CD14-positive monocyte (primary cell): ENCODE measurements at regions not wholly inside any gene's neighbourhood (a gene's known extent, or its start where the extent isn't known, plus 50 kb on each side); places are given as distances from the start of the nearest gene placed in this dataset.
A peak's percentile ranks its signal among the peaks of the same experiment; 100 is the strongest.

Experiments used
- DNase-seq, 3 donors: peaks; one replicate each; pipeline ENCODE4 v3.0.0-alpha.2; 2011 to 2022
- H2AFZ ChIP-seq: 2 replicates; pipeline ENCODE4 v1.6.0; 2012; ENCODE audit warnings: mild to moderate bottlenecking, low read depth, low read length, inconsistent platforms; ENCODE audit not compliant: insufficient read depth, poor library complexity, severe bottlenecking
- H3K27ac ChIP-seq, 2 donors: 1 replicate in 1 of 2; 2 replicates in 1 of 2; pipeline ENCODE4 v1.5.1; 2012 to 2013; ENCODE audit warnings: low read length in 2 of 2, control low read depth in 1 of 2, inconsistent platforms in 1 of 2, low read depth in 1 of 2, mild to moderate bottlenecking in 1 of 2
- H3K27me3 ChIP-seq, 2 donors: one replicate each; pipeline versions ENCODE4 v1.6.0 to v1.6.1; 2011 to 2013; ENCODE audit warnings: low read length in 2 of 2; ENCODE audit not compliant: control insufficient read depth in 2 of 2, insufficient read depth in 2 of 2
- H3K36me3 ChIP-seq, 2 donors: replicated peaks in 1 of 2; 1 replicate in 1 of 2; 2 replicates in 1 of 2; pipeline versions ENCODE4 v1.5.1 to v1.6.1; 2012 to 2013; ENCODE audit warnings: low read length in 2 of 2, control low read depth in 1 of 2, inconsistent platforms in 1 of 2, mild to moderate bottlenecking in 1 of 2; ENCODE audit not compliant: insufficient read depth in 2 of 2, control insufficient read depth in 1 of 2
- H3K4me1 ChIP-seq, 2 donors: 1 replicate in 1 of 2; 2 replicates in 1 of 2; pipeline versions ENCODE4 v1.5.1 to v1.6.1; 2012 to 2013; ENCODE audit warnings: low read length in 2 of 2, control low read depth in 1 of 2, inconsistent platforms in 1 of 2, mild to moderate bottlenecking in 1 of 2, moderate library complexity in 1 of 2; ENCODE audit not compliant: insufficient read depth in 2 of 2, control insufficient read depth in 1 of 2
- H3K4me2 ChIP-seq: replicated peaks from 2 replicates; pipeline ENCODE3; 2012; ENCODE audit warnings: low read length, moderate library complexity, mild to moderate bottlenecking; ENCODE audit not compliant: poor library complexity, severe bottlenecking; ENCODE audit errors: extremely low read depth
- H3K4me3 ChIP-seq, 3 experiments: fragments of 200-600 bp in 1 of 3; sonication (generic) in 1 of 3; replicated peaks in 1 of 3; 1 replicate in 2 of 3; 2 replicates in 1 of 3; pipeline ENCODE4 v1.5.1; 2011 to 2013; ENCODE audit warnings: low read length in 3 of 3, mild to moderate bottlenecking in 3 of 3, control low read depth in 2 of 3, low read depth in 2 of 3, inconsistent platforms in 1 of 3, moderate library complexity in 1 of 3
- H3K79me2 ChIP-seq: 2 replicates; pipeline ENCODE4 v1.6.0; 2012; ENCODE audit warnings: mild to moderate bottlenecking, control low read depth, inconsistent platforms, low read length, moderate library complexity; ENCODE audit not compliant: insufficient read depth
- H3K9ac ChIP-seq: 2 replicates; pipeline ENCODE4 v1.6.0; 2017; ENCODE audit warnings: low read length, mild to moderate bottlenecking; ENCODE audit not compliant: insufficient read depth, poor library complexity, severe bottlenecking
- H3K9me3 ChIP-seq, 2 donors: replicated peaks in 1 of 2; 1 replicate in 1 of 2; 2 replicates in 1 of 2; pipeline versions ENCODE4 v1.5.1 to v1.6.1; 2012 to 2013; ENCODE audit warnings: low read length in 2 of 2, control low read depth in 1 of 2; ENCODE audit not compliant: control insufficient read depth in 1 of 2, insufficient read depth in 1 of 2
- H4K20me1 ChIP-seq: 2 replicates; pipeline ENCODE4 v1.6.0; 2012; ENCODE audit warnings: mild to moderate bottlenecking, low read length, control low read depth, moderate library complexity; ENCODE audit not compliant: insufficient read depth
- H3K27ac Mint-ChIP-seq, 7 donors: one replicate each; pipeline ENCODE4 v1.8.0; 2020; ENCODE audit warnings: mild to moderate bottlenecking in 7 of 7, mixed read lengths in 7 of 7, moderate library complexity in 6 of 7, inconsistent platforms in 2 of 7
- H3K27me3 Mint-ChIP-seq, 3 donors: one replicate each; pipeline ENCODE4 v1.8.0; 2021 to 2022; ENCODE audit warnings: low read depth in 3 of 3, mild to moderate bottlenecking in 3 of 3, mixed read lengths in 3 of 3, moderate library complexity in 3 of 3, inconsistent platforms in 1 of 3
- H3K36me3 Mint-ChIP-seq, 2 donors: one replicate each; pipeline ENCODE4 v1.8.0; 2020; ENCODE audit warnings: mixed read lengths in 2 of 2, inconsistent platforms in 1 of 2, mild to moderate bottlenecking in 1 of 2
- H3K4me1 Mint-ChIP-seq: one replicate; pipeline ENCODE4 v1.8.0; 2020; ENCODE audit warnings: mild to moderate bottlenecking, mixed read lengths
- H3K4me3 Mint-ChIP-seq, 2 donors: one replicate each; pipeline ENCODE4 v1.8.0; 2020; ENCODE audit warnings: mild to moderate bottlenecking in 2 of 2, mixed read lengths in 2 of 2, moderate library complexity in 1 of 2
- H3K9me3 Mint-ChIP-seq, 7 donors: one replicate each; pipeline ENCODE4 v1.8.0; 2020 to 2022; ENCODE audit warnings: mixed read lengths in 7 of 7, mild to moderate bottlenecking in 6 of 7, moderate library complexity in 6 of 7, inconsistent platforms in 2 of 7
- WGBS: methylation state at CpG from one replicate; pipeline ENCODE4 v1.1.5; 2013; ENCODE audit warnings: missing lambda C conversion rate; ENCODE audit not compliant: insufficient coverage; 5-methylcytosine and 5-hydroxymethylcytosine counted together
- intact Hi-C, 2 donors: fragments of 100-400 bp; cut with micrococcal nuclease; formaldehyde crosslinking; loops; one replicate each; pipeline versions ENCODE4 v1.15.0 to v1.15.1; 2023
- TF ChIP-seq, protein P1 (sequence below): fragments of 200-600 bp; IDR thresholded peaks from one replicate; pipeline ENCODE4 v1.8.0; 2022; ENCODE audit warnings: antibody characterized with exemption, mild to moderate bottlenecking

DNA sequence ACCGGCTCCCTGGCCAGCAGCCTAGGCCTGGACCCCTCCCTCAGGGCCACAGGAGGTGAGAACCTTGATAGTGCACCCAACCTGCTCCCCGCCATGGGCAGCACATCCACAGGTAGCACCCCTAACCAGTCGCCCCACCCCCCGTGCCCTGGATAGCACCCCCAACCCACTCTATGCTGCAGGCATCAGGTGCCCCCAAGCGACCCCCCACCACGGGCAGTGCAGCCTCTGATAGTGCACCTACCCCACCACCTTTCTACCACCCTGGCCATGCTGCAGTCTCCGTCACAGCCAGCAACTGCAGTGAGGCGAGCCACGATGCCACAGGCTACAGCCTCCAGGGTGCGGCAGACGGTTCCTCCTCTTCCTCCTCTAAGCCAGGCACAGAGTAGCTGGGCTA lies 55.6 kb downstream of the SOWAHC start:
- Histone ChIP-seq H3K4me2 (no peak overlapping the region), H3K79me2 (no peaks in the 10 kb centered on the region), H3K4me3 (no peak overlapping the region), H4K20me1 (no peaks in the 10 kb centered on the region), H2AFZ (no peak overlapping the region), H3K9ac (no peak overlapping the region), H3K4me1 (no peaks in the 10 kb centered on the region), H3K27ac (no peak overlapping the region), H3K27me3 (peaks cover 2 to 5% of the 10 kb centered on the region in 2 donors), H3K36me3 (no peaks in the 10 kb centered on the region), H3K9me3 (no peaks in the 10 kb centered on the region)
- Mint-ChIP-seq H3K27ac (no peak overlapping the region), H3K36me3 (no peaks in the 10 kb centered on the region), H3K4me3 (no peak overlapping the region), H3K27me3 (peaks cover 0 to 9% (median 3%) of the 10 kb centered on the region in 3 donors), H3K4me1 (no peaks in the 10 kb centered on the region), H3K9me3 (peaks cover 0 to 4% (median 2%) of the 10 kb centered on the region in 7 donors)
- 89% methylated on average over 5 of the region's 11 CpGs for WGBS
- intact Hi-C loops = no loop called here
- TF ChIP-seq, protein P1, sequence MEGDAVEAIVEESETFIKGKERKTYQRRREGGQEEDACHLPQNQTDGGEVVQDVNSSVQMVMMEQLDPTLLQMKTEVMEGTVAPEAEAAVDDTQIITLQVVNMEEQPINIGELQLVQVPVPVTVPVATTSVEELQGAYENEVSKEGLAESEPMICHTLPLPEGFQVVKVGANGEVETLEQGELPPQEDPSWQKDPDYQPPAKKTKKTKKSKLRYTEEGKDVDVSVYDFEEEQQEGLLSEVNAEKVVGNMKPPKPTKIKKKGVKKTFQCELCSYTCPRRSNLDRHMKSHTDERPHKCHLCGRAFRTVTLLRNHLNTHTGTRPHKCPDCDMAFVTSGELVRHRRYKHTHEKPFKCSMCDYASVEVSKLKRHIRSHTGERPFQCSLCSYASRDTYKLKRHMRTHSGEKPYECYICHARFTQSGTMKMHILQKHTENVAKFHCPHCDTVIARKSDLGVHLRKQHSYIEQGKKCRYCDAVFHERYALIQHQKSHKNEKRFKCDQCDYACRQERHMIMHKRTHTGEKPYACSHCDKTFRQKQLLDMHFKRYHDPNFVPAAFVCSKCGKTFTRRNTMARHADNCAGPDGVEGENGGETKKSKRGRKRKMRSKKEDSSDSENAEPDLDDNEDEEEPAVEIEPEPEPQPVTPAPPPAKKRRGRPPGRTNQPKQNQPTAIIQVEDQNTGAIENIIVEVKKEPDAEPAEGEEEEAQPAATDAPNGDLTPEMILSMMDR = no peak
- DNase-seq = no peak

DNA sequence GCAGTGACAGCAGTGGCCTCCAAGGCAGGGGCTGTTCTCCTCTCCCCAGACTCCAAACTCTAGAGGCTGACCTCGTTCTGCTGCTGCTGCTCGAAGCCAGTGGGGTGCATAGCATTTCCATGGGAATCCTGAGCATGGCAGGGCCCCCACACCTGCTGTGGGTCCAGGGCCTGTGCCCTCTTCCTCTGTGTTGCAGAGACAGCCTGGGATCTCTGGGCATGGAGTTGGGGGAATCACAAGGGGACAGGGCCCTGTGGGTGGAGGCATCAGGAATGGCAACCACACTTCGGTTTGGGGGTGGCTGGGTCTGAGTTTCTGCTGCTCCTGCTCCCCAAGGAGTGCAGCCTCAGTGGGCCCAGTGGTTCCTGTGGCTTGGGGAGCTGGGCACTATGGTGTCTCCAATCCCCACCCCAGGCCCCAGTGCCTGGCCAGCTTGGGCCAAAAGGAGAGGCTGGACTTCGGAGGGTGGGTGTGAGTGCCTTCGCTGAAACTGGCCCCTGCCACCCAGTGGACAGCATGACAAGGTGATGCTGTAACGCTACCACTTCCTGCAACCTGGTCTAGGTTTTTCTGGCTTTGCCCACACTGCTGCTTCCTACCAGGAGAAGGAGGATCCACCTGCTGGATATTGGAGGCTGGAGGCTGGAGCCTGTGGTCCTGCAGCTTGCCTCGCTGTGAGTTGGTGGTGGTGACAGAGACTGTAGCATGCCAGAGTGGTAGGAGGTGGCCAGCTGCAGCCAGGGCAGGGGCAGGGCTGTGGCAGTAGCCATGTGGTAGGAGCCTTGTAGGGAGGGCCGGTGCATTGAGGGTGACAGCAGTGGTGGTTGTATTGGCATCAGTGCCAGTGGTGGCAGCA lies 56.6 kb downstream of the SOWAHC start:
- peaks cover 0 to 11% (median 0%) of the 10 kb centered on the region in 3 donors for H3K27me3 Mint-ChIP-seq
- Histone ChIP-seq H2AFZ (no peak overlapping the region), H3K27me3 (peaks cover 2 to 5% of the 10 kb centered on the region in 2 donors), H3K79me2 (no peaks in the 10 kb centered on the region), H3K4me3 (no peak overlapping the region), H3K9me3 (no peaks in the 10 kb centered on the region), H3K4me1 (no peaks in the 10 kb centered on the region), H3K36me3 (no peaks in the 10 kb centered on the region), H3K27ac (no peak overlapping the region), H3K4me2 (no peak overlapping the region), H3K9ac (no peak overlapping the region), H4K20me1 (no peaks in the 10 kb centered on the region)
- intact Hi-C loops = no loop called here
- TF ChIP-seq, protein P1 = no peak
- H3K27ac Mint-ChIP-seq = peak overlapping the region in 1 of 7 donors; percentile 80
- H3K9me3 Mint-ChIP-seq = peaks cover 0 to 4% (median 2%) of the 10 kb centered on the region in 7 donors
- H3K4me1 Mint-ChIP-seq = no peaks in the 10 kb centered on the region
- WGBS = 97% methylated on average over 7 of the region's 8 CpGs
- H3K36me3 Mint-ChIP-seq = no peaks in the 10 kb centered on the region
- no peak overlapping the region for H3K4me3 Mint-ChIP-seq
- DNase-seq = no peak
